Thyroid gland (tissue), 4 donors: ENCODE measurements at regions not wholly inside any gene's neighbourhood (a gene's known extent, or its start where the extent isn't known, plus 50 kb on each side); places are given as distances from the start of the nearest gene placed in this dataset.

Experiments
- CTCF ChIP-seq, 6 experiments: fragments of 200-600 bp in 3 of 6; fragments of 450-650 bp in 3 of 6; sonication (generic) in 3 of 6; IDR thresholded peaks; one replicate each; pipeline ENCODE4 v1.5.1; 2016 to 2019; ENCODE audit warnings: antibody characterized with exemption in 6 of 6, mild to moderate bottlenecking in 2 of 6, inconsistent platforms in 1 of 6, moderate library complexity in 1 of 6
- POLR2A ChIP-seq, 2 donors: fragments of 450-650 bp; IDR thresholded peaks; one replicate each; pipeline ENCODE4 v1.6.1; 2017; ENCODE audit warnings: antibody characterized with exemption in 2 of 2, mild to moderate bottlenecking in 2 of 2, moderate library complexity in 1 of 2

- TF ChIP-seq POLR2A (IDR thresholded peaks at IDR 0.05), result no peak
- TF ChIP-seq CTCF (IDR thresholded peaks at IDR 0.05), result no peak
Measured at GRCh38 chr10:128914681-128915080, 552.4 kb upstream of the MGMT start.
